Daoy (cell line): ENCODE measurements at regions not wholly inside any gene's neighbourhood (a gene's known extent, or its start where the extent isn't known, plus 50 kb on each side); places are given as distances from the start of the nearest gene placed in this dataset.

Source experiments
- DNase-seq: peaks from one replicate; pipeline ENCODE4 v3.0.0-alpha.2; 2015; ENCODE audit warnings: low read depth

DNA sequence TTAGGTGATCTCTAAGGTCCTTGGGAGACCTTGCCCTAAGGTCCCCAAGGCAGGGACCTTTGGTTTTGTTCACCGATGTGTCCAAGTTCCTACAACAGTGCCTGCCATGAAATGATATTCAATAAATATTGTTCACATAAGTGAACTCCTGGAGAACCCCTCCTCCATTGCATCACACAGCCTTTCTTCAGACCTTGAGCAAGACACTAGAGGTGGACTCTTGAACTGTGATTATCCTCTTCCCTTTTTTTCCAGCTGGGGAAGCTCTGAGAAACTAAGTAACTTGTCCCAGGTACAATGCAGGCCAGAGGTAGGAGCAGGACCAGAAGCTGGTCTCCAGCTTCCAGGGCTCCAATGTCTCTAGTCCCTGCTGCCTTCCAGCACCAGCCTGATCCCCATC is 76.6 kb upstream of the LMO1 start:
- no peak for DNase-seq

DNA sequence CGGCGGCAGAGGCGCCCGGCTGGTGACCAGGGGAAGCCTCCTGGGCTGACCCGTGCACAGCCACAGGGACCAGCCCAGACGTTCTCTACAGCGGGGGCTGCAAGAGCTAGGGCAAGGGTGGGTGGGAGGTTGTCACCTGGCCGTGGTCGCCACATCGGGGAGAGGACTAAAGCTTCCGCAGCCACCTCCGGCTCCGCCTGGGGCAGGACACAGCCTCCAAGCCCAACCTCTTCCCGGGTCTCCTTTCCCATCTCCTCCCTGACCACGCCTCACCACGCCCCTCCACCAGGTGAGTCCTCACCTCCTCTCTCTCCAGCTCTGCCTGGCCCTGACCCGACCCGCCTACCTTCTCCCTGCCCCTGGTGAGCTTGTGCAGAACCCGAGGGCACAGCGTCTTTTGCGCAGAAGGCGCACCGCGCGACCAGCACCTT is 75.9 kb upstream of the LMO1 start:
- no peak for DNase-seq

DNA sequence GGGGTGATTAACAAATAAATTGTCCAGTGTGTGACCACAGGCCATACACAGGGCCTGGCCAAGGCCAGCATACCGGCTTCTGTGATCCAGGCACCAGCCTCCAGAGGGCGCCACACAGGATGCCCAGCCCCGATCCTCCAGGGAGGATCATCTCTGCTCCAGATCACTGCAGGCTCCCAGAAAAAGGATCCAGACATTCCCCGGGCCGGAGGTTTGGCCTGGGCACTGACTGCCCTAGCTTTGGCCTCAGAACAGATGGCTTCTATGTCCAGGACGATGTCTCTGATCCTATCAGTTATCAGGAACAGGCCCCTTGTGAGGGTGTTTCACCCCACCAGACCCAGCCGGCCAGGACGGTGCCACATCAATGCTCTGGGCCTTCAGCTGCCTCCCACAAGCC is 74.5 kb upstream of the LMO1 start:
- DNase-seq: peak; percentile 47

DNA sequence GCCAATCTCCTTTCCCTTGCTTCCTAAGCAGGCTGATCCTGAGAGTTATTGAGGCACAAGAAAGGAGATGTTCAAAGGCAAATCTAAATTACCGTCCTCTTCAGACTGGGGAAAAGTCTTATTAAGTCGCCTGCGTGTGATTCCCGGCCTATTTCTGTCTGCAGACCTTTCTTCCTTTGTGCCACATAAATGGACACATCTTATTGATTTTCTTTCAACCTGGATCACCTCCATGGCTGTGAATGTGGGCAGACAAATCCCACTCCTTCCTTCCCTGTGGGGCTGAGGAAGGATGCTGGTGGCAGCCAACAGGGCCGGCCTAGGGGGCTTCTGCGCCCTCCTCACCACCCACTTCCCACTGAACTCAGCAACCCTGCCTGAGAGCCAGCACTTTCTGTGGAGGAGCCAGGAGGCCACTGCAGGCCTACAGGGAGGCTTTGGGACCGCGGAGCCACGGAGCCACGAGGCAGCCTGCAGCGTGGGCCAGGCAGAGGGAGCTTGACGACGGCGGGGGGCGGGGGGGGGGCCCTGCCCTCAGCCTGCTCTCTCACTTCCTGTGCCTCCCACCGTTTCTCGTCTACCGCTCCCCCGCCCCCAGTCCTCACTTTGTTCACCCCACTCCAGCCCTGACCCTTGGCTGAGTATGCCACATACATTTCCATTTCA is 73.6 kb upstream of the LMO1 start:
- DNase-seq: no peak

DNA sequence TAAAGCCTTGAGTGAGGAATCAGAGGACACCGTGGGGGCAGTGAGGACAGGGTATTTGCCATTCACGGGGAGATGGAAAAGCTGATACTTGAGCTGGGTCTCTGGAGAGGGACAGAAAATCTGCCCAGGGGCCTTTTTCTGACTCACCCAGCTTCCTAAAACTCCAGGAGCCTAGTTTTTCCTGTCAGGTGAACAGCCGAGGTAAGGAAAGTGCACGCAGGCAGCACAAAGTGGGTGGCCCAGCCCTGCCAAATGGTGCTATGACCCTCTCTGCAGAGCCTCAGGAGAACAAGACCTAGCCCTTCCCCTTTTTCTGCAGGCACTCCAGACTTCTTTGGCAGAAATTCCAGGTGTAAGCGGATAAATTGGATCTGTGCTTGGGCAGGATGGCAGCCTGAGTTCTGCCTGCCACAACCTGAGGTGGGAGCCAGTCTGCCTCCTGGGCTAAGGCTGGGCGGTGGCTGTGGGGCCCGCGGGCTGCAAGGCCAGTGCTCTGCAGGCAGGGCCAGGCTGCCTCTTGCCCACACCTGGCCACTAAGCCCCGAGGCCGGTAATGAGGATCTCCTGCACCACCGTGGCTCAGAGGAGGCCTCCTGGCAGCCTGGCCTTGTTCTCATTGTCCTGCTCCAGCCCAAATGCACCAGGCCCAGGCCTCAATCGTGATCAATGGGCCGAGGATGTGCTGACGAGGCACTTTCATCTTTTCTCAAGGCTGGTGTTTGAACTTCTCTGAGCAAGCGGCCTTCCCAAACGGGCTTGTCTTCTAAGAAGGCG is 72.9 kb upstream of the LMO1 start:
- DNase-seq: no peak

DNA sequence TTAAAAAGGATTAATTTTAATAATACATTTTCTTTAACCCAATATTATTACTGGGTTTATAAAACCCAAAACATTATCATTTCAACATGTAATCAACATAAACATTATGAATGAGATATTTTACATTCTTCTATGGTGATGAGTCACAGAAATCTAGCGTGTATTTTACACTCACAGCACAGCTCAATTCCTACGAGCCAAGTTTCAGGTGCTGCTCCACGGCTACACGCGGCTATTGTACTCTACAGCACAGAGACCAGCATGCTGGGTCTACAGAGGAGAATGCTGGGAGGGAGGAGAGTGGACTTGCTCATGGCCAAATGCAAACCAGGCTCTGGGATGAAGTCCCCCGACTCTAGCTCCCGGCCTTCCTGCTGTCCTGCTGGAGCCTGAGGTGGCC is 72.0 kb upstream of the LMO1 start:
- DNase-seq: no peak

DNA sequence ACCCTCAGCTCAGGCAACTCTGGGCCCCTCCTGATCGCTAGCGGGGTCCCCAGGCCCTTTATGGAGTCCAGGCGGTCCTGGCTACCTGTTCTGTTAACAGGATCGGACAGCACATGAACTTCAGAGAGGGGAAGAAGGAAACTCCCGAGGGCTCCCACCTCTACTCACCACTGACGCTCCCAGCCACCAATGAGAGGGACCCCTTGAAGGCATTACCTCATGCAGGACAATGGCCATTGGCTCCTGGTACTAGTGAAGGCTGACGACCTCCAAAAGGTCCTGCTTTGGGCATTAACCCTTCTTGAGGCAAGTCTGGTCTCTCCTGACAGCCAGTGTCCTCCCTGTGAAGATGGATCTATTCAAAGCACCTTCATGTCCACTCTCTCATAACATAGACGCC is 71.5 kb upstream of the LMO1 start:
- DNase-seq: no peak

DNA sequence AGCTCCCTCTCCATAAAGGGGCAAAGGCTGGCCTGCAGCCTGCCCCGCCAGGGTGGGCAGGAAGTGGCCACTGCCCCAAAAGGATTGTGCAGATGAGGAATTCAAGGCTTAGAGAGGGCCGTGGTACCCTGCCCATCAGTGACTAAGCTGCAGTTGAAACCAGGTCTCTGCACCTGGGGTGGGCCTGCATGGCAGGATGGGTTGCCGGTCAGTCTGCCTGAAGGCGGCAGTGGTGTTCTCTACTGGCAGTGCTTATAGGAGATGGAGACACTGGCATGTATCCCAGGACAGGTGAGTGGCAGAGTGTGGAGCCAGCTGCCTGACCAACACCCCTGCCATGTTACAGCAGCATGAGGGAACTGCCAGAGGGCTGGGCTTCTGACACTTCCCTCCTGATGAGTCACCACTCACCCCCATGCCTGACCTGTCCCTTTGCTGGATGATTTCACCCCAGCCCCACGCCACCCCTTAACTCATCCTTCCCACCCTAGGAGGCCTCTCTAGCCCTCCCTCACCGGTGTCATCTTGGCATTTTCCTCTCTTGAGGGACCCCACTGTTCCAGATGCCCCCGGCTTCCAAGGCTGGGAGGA is 70.2 kb upstream of the LMO1 start:
- peak; percentile 67 for DNase-seq

DNA sequence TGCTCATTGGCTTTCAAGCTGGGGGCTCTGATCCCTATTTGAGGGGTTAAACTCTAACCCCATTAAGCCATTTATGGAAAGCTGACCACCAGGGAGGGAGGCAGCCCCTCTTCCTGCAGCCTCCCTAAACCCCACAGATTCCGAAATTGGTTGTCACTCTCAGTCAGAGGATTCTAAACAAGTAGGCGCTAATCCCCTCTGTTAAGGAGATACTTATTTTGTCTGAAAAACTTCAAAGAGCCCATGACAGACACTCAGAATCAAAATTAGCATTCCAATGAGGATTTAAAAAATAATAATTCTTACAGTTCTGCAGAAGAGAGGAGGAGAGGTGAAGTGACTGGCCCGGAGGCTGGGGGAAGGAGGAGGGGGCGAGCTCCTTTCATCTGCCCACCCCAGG is 69.7 kb upstream of the LMO1 start:
- no peak for DNase-seq

DNA sequence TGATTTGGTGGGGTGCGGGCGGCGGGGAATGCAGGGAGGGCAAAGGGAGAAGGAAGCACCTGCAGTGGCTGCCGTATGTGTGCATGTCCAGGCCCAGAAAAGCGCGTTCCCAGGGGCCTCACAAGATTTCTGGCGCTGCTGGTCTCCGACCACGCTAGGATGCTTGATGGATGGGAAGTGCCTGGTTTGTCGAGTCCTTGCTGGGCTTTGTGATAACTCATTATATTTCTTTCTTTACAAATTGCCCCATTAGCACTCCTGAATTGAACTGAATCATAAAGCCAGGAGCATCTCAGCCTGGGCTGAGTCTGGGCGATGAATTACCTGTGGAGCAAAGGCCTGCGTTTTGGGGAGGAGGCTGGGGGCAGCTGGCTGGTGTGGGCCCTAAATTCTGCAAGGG is 69.2 kb upstream of the LMO1 start:
- DNase-seq: no peak

DNA sequence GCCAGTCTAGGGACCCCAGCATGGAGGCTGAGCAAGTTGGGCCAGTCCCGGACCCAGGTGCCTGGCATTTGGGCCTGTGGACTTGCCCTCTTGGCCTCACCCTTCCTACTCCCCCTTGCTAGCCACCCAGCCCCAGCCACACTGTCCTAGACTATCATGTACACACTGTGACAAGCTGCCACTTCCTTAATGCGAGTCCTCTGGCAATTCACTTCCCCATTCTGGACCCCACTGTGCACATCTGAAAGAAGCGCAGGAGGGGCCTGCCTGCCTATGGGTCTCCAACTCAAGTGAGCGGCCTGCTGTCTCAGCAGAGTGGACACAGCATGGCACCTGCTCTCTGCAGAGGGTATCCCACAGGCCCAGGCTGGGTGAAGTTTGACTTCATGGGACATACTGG is 68.5 kb upstream of the LMO1 start:
- DNase-seq: no peak

DNA sequence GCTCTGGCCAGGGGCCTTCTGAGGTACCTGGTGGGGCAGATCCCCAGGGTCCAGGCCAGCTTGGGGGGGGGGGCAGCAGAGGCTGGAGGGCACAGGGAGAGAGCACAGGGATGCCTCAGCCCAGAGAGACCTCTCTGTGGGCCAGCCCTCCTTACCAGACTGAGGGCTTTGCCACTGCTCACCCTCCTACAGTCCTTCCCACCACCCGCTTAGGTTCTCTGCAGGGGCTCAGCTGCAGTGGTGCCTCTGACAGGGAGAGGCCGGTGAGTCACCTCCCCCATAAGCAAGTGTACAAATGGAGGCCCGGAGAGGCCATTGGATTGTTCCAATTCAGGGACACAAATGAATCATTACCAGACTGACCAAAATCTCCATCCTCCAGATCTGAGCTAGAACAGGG is 68.1 kb upstream of the LMO1 start:
- DNase-seq: peak; percentile 69

DNA sequence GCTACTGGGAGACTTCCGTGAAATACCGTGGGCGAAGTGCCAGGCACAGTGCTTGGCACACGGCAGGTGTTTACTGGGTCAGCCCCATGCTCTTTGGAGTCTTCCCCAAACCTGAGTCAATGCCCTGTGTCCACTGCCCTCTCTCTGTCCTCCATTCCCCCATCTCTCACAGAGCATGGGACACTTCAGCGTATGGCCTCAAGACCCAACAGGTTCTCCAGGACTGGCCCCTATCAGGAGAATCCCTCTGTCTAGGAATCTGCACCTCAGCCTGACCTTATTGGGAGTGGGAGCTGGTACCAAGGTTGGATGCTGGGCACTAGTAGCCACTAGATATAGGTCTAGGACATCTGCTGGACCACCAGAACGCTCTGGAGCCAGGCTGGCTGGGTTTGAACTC is 67.2 kb upstream of the LMO1 start:
- no peak for DNase-seq

DNA sequence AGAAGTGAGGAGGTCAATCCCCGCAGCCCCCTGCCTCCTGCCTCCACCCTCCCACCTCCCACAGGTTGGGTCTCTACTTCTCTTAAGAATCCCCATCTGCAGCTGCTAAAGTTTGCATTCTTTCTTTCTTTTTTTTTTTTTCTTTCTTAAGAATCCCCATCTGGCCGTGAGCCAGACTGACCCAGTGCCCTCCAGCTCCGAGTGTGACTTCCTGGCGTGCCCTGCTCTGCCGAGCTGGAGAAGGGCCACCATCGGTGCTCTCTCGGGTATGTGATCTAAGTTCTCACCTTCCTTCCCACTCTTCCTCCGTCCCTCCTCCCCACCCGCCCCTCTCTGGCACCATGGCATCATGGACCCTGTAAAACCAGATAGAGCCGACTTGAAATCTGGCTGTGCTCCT is 66.7 kb upstream of the LMO1 start:
- no peak for DNase-seq

DNA sequence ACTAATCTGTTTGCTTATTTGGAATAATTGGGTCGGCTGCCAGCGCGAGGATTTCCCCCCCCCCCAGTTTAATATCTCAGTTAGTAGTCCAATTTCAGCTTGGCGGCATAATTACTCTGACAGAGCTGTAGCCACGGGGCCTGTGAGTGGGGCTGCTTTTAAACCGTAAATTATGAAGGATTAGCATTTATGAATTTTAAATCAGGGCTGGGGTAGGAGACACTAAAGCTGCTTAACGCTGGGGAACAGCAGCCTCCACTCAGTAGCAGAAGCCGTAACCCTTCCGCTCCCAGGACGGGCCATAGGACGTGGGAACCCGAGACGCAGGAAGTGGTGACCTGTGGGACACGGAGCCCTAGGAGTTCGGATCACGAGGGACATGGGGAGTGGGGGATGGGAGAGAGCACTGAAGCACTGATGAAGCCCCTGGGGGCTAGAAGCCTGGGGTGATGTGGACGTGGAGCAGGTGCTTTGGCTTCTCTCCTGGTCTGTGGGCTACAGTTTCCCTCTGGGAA is 66.2 kb upstream of the LMO1 start:
- no peak for DNase-seq

DNA sequence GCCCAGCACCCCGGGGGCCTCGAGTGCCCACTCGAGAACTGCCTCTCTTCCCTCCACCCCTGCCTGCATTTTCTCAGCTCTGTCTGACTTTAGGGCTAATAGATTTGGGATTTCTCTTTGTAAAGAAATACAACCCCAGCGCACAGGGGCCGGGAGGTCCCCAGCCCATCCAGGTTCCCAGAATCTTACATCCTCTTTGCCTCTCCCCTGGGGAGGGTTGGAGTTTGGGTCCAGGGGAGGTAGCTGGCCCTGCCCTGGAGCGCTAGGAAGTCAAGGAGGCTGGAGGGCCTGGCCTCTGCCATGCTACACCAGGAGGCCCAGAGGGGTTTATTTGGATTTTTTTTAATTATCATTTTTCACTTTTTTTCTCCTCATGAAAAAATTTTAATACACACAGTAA is 65.7 kb upstream of the LMO1 start:
- no peak for DNase-seq

DNA sequence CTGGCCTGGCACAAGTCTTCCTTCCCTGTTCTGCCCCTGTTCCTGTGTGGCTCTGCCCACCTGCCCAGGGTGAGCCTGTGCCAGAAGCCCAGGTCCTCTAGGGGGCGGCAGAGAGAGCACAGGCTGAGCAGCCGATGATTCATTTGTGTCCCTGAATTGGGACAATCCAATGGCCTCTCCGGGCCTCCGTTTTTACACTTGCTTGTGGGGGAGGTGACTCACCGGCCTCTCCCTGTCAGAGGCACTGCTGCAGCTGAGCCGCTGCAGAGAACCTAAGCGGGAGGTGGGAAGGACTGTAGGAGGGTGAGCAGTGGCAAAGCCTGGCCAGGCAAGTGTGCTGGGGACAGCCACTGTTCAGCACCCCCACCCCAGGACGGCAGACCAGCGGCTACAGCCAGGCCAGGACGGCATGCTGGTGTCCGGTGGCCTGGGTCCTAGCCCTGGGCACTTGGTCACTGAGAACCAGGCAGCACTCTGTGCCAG is 65.2 kb upstream of the LMO1 start:
- peak; percentile 94 for DNase-seq

DNA sequence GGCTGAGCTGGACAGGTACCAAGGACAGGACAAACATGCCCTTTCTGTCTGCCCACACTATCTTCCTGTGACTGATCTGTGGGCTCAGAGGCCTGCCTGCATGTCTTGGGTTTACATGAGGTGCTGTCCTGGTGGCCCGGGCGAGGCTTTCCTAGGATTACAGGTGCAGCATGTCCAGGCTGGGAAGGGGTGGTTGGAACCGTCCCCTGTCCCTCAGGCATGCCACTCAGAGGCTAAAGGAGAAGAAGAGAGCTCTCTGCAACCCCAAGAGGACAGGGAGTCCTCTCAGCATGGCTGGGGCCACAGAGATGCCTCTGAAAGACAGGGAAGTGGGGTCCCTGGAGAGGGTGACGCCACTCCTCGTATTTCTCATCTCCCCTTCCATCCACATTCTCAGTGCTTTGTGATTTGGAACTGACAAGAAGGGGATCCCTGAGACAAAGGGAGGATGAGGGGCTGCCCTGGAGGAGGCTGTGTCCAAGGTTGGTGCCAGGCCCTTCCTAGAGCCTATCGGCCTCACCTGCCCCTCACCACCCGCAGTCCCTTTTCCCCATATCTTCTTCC is 64.6 kb upstream of the LMO1 start:
- DNase-seq: no peak

DNA sequence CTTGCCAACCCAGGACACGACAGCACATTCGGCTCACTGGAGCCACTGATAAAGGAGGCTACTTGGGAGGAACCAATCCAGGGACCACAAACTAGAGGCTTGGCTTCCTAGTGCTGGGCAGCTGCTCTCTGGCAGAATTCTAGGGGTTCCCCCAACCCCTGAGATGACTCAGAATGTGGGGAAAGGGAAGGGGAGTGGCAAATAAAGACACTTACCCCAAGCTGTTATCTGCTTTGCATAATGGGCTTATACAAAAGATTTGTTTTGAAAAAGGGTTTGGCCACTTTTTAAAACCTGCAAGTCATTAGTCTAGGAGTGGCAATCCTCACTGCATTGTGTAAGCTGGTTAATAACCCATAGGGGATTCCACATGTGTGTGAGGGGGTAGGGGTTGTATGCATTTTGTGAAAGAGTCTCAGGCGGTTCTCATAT is 64.1 kb upstream of the LMO1 start:
- peak; percentile 37 for DNase-seq

DNA sequence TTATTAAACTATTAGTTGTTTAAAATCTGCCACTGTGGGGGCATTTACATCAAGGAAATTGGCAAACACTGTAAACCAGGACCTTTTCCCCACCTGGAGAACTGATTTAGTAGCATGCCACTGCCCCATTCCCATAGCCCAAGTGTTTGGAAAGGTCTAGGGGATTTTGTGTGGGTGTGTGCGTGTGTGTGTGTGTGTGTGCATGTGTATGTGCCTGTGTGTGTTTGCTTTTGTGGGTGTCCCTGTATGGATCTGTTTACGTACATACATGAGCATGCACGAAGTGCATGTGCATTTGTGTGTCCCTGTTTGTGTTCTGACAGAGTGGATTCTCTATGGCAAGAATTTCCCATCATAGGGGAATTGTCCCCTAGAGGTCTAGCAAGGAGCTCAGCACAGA is 62.7 kb upstream of the LMO1 start:
- no peak for DNase-seq

DNA sequence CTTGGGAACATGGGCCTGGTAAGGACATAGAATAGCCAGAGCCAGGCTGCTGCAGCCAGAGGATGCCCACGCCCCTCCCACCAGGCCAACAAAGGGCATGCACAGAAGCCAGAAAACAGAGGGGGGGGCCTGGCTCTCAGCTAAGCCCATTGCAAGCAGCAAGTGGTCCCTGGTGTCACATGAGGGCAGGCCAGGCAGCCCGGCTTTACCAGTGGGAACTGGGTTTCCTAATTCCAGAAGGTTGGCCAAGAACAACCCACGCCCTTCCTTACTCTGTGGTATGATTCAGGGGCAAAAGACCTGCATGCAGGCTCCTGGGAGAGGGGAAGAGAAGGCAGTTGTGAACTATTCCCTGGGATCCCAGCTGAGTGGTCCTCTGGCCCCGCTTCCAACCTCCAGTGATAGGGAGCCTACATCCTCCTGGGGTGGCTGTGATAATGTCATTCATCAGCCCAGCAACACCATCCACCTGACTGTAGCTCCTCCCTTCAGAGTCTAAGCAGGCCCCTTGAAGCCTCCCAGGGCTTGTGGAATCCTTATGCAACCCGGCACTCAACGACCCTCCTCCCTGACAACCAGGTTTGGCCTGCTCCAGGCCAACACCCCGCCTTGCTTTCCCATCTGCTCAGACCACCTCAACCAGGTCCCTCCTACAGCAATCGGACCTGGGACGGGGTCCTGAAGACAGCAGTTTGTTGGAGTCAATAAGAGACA is 62.1 kb upstream of the LMO1 start:
- DNase-seq: no peak
